Activated B cell treated with CpG ODN at 0.5 μM for 24 hours (primary cell): ENCODE measurements at regions not wholly inside any gene's neighbourhood (a gene's known extent, or its start where the extent isn't known, plus 50 kb on each side); places are given as distances from the start of the nearest gene placed in this dataset.
"Not testable (repeated sequence)": the region's sequence is repeated elsewhere in the genome, so short reads cannot be mapped to it uniquely, and the experiment has no call there.

Experiments
- ATAC-seq: fragments of 200-7000 bp; cut with Tn5 transposase; one replicate; pipeline ENCODE4 v1.10.0; 2021; ENCODE audit warnings: low read depth, mild to moderate bottlenecking, moderate library complexity
- CTCF ChIA-PET: fragments of 350-600 bp; sonication (Branson Sonifier 250); formaldehyde crosslinking; loops from one replicate; lab custom pipeline; 2021; ENCODE audit warnings: antibody characterized with exemption; lab: Charles Lee
- POLR2A ChIA-PET: fragments of 350-600 bp; sonication (Branson Sonifier 250); formaldehyde crosslinking; loops from one replicate; lab custom pipeline; 2021; ENCODE audit warnings: antibody characterized with exemption; lab: Charles Lee
- DNase-seq: peaks from one replicate; pipeline ENCODE4 v3.0.0; 2022
- H3K27ac Mint-ChIP-seq: one replicate; pipeline ENCODE4 v1.8.0; 2020; ENCODE audit warnings: mixed read lengths
- H3K27me3 Mint-ChIP-seq: one replicate; pipeline ENCODE4 v1.8.0; 2021; ENCODE audit warnings: mixed read lengths
- H3K36me3 Mint-ChIP-seq: one replicate; pipeline ENCODE4 v1.8.0; 2021; ENCODE audit warnings: low read depth, mixed read lengths
- H3K4me1 Mint-ChIP-seq: one replicate; pipeline ENCODE4 v1.8.0; 2021; ENCODE audit warnings: mixed read lengths
- H3K4me3 Mint-ChIP-seq: one replicate; pipeline ENCODE4 v1.8.0; 2020; ENCODE audit warnings: mild to moderate bottlenecking, mixed read lengths
- H3K9me3 Mint-ChIP-seq: one replicate; pipeline ENCODE4 v1.8.0; 2020; ENCODE audit warnings: mixed read lengths
- CTCF ChIP-seq: fragments of 200-600 bp; IDR thresholded peaks from one replicate; pipeline ENCODE4 v1.8.0; 2022; ENCODE audit warnings: antibody characterized with exemption, mild to moderate bottlenecking
- intact Hi-C: fragments of 100-400 bp; cut with micrococcal nuclease; formaldehyde crosslinking; loops from one replicate; pipeline ENCODE4 v1.15.1; 2024

GRCh38 chr4:181835348-181835747 is 407.9 kb upstream of the TENM3 start:
- Mint-ChIP-seq H3K27ac (no peak overlapping the region), H3K27me3 (no peaks in the 10 kb centered on the region), H3K4me3 (no peak overlapping the region), H3K4me1 (no peaks in the 10 kb centered on the region), H3K36me3 (no peaks in the 10 kb centered on the region), H3K9me3 (peaks cover 2% of the 10 kb centered on the region)
- ChIA-PET CTCF (no interaction called here), POLR2A (no interaction called here)
- DNase-seq (no peak), ATAC-seq (no peak)
- no peak for TF ChIP-seq CTCF
- intact Hi-C loops, result no loop called here

- intact Hi-C loops, result no loop called here
- no peaks in the 10 kb centered on the region for H3K36me3 Mint-ChIP-seq
- CTCF ChIA-PET, result no interaction called here
- TF ChIP-seq CTCF, result no peak
- POLR2A ChIA-PET, result no interaction called here
- no peaks in the 10 kb centered on the region for H3K4me1 Mint-ChIP-seq
- DNase-seq (no peak), ATAC-seq (no peak)
- peaks cover 4% of the 10 kb centered on the region for H3K9me3 Mint-ChIP-seq
- no peak overlapping the region for H3K4me3 Mint-ChIP-seq
- no peaks in the 10 kb centered on the region for H3K27me3 Mint-ChIP-seq
- no peak overlapping the region for H3K27ac Mint-ChIP-seq
These were observed 404.9 kb upstream of the TENM3 start for GRCh38 chr4:181838253-181838652.

GRCh38 chr4:181843797-181844196 is 399.4 kb upstream of the TENM3 start:
- H3K4me1 Mint-ChIP-seq, CTCF ChIA-PET, H3K36me3 Mint-ChIP-seq, POLR2A ChIA-PET, H3K9me3 Mint-ChIP-seq, DNase-seq, H3K27ac Mint-ChIP-seq, ATAC-seq, intact Hi-C loops, H3K4me3 Mint-ChIP-seq, H3K27me3 Mint-ChIP-seq: not testable (repeated sequence)

GRCh38 chr4:181845617-181846016 is 397.6 kb upstream of the TENM3 start:
- intact Hi-C loops, result no loop called here
- H3K27me3 Mint-ChIP-seq, result no peaks in the 10 kb centered on the region
- CTCF ChIA-PET, result no interaction called here

GRCh38 chr4:181846934-181847333 is 396.3 kb upstream of the TENM3 start:
- H3K27ac Mint-ChIP-seq, result no peak overlapping the region
- POLR2A ChIA-PET, result no interaction called here
- CTCF ChIA-PET, result no interaction called here

More at GRCh38 chr4:181845617-181846016, 397.6 kb upstream of the TENM3 start:
- no peak overlapping the region for H3K4me3 Mint-ChIP-seq
- POLR2A ChIA-PET, result no interaction called here
- H3K36me3 Mint-ChIP-seq, result no peaks in the 10 kb centered on the region
- DNase-seq (no peak), ATAC-seq (no peak)
- TF ChIP-seq CTCF, result no peak
- H3K9me3 Mint-ChIP-seq, result peaks cover under 1% of the 10 kb centered on the region
- no peak overlapping the region for H3K27ac Mint-ChIP-seq
- H3K4me1 Mint-ChIP-seq, result no peaks in the 10 kb centered on the region

More at GRCh38 chr4:181846934-181847333, 396.3 kb upstream of the TENM3 start:
- Mint-ChIP-seq H3K4me3 (no peak overlapping the region), H3K36me3 (no peaks in the 10 kb centered on the region), H3K27me3 (no peaks in the 10 kb centered on the region), H3K9me3 (no peaks in the 10 kb centered on the region), H3K4me1 (no peaks in the 10 kb centered on the region)
- DNase-seq (no peak), ATAC-seq (no peak)
- no peak for TF ChIP-seq CTCF
- intact Hi-C loops, result no loop called here
